SIG-M5 (cell line): ENCODE measurements at regions not wholly inside any gene's neighbourhood (a gene's known extent, or its start where the extent isn't known, plus 50 kb on each side); places are given as distances from the start of the nearest gene placed in this dataset.

Experiments used
- DNase-seq: peaks from one replicate; lab custom pipeline; 2025; lab: John Stamatoyannopoulos, UW

GRCh38 chr10:90975096-90975495, 54.2 kb upstream of the ANKRD1 start:
- no peak for DNase-seq

GRCh38 chr10:90977162-90977854, 56.4 kb upstream of the ANKRD1 start:
- DNase-seq: no peak

- DNase-seq: no peak
Measured at GRCh38 chr10:90977855-90978486, 57.1 kb upstream of the ANKRD1 start.

- DNase-seq: no peak
Measured at GRCh38 chr10:90982406-90983008, 61.6 kb upstream of the ANKRD1 start.

DNA sequence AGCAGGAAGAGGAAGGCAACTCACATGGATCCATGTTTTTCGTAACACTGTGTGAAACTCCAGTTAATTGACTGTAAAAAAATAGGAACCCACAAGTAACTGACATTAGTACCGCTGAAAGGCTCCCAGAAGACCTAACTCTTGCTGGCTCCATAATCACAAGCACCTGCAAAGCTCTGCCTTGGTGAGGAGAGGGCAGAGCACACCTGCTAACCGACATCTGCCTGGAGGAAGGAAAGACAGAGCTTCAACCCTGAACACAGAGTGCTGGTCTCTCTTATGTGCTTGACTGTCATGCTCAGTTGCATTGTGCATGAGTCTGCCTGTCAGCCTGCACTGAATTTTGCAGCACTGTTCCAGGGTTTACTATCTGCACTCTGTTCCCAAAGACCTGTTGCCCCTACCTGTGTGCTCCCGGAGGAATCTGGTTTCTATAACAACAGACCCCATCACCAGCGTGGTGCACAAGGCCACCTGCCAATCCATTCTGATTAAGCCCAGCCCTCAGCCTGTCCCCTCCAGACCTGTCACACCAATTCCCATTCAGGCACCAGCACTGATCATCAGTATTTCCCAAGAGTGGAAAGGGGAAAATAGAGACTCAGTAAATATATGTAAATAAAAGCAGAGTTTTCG, 63.1 kb upstream of the ANKRD1 start:
- no peak for DNase-seq

GRCh38 chr10:90984898-90985297, 64.0 kb upstream of the ANKRD1 start:
- no peak for DNase-seq

- DNase-seq: no peak
Measured at GRCh38 chr10:90985321-90985933, 64.5 kb upstream of the ANKRD1 start.

DNA sequence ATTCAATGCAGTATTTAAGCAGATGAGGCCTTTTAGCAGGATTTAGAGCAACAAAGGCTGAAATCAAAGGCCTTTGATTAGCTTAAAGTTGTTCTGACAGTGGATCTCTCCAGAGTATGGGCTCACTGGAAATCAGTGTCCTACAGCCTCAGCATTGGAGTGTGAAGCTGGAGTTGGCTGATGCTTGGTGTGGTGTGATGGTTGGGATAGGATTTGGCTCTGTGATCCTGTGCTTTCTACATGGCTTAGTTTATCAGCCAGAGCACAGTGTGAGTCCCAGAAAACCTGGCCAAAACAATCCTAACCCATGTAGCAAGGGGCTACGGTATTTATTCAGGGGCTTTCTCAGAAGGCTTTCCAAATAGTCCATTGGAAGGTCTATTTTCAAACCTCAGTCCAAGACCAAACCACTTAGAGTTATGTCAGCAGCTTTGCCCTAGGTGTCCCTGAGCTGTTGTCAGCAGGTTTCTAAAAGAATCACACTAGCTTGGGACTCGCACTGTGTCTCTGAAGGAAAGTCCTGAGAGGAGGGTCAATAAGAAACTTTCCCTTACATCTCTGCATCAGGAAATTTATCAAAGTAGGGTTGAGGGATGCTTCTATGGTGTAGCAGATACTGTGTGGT, 65.4 kb upstream of the ANKRD1 start:
- DNase-seq: no peak

DNA sequence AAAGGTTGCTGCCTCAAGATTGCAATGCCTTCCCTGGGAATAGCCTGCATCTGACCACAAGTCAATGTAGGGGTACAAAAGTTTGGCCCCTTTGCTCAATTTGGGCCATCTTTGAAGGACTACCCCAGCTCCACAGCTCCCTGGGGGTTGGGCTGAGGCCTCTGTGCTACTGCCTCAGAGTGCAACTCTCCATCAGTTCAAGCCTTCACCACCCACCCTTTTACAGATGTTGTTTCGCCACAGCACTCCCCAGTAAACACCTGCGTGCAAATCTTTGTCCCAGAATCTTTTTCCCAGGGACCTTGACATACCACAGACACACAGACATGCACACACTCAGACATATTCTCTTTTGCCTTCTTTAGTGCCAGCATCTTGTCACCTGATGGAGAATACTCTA, 66.0 kb upstream of the ANKRD1 start:
- no peak for DNase-seq

- no peak for DNase-seq
Measured at GRCh38 chr10:90987383-90987782, 66.5 kb upstream of the ANKRD1 start.

DNA sequence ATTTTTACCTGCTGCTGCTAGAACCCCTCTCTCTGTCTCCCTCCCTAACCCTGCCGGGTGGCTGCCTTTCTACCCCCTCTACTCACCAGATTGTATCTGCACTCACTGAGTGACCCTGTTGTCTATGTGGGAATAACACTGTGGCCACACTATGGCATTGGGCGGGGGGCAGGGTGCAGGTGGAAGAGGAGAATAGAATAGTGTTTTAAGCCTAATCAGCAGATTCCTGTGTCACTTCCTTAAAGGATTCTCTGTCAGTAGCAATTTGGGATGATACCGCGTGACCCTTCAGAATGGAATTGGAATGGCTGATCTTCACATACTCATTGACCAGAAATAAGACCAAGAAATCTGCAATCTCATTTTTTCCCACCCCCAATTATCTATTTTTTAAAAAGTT, 67.1 kb upstream of the ANKRD1 start:
- no peak for DNase-seq

- DNase-seq: no peak
Measured at GRCh38 chr10:90988802-90989201, 67.9 kb upstream of the ANKRD1 start.

- no peak for DNase-seq
Measured at GRCh38 chr10:90989378-90989777, 68.5 kb upstream of the ANKRD1 start.

GRCh38 chr10:90992462-90992861, 71.6 kb upstream of the ANKRD1 start:
- no peak for DNase-seq

- DNase-seq: no peak
Measured at GRCh38 chr10:90993340-90993739, 72.5 kb upstream of the ANKRD1 start.

DNA sequence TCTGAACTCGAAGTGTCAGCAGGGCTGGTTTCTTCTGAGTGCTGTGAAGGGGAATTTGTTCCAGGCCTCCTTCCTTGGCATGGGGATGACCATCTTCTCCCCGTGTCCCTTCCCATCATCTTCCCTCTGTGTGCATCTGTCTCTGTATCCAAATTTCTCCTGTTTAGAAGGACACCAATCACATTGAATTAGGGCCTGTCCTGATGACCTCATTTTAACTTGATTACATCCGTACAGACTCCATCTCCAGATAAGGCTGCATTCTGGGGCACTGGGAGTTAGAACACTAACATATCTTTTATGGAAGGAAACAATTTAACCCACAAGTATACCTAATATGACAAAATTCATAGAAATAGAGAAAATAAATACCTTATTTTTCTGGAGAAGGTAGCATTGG, 76.8 kb upstream of the ANKRD1 start:
- no peak for DNase-seq

GRCh38 chr10:90998733-90999511, 78.0 kb upstream of the ANKRD1 start:
- no peak for DNase-seq

DNA sequence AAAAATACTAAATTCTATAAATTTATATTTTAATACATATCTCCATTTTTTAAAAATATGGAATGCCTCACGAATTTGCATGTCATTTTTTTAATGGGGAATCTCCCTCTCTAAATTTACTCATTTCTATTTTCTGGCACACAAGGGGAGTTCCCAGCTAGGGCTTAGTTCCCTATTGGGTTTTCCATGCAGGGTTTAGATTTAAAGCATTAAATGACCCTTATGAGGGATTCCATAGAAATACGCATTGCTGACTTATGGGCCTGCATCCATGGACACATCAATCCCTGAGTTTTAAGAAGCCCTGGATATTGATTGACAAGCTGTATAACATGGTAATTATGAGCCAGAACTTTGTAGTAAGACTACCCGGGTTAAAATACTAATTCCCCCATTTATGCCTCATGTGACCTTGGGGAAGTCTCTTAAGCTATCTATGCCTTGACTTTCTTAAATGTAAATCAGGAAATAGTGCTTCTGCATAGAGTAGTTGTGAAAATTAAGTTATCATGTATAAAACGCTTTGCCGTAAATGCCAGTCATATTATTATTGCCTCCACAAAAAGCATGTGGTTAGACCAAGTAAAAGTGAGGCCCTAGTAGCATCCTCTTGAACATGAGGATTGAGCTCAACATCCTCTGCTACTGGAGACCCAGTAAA, 78.8 kb upstream of the ANKRD1 start:
- no peak for DNase-seq

- no peak for DNase-seq
Measured at GRCh38 chr10:91000470-91000869, 79.6 kb upstream of the ANKRD1 start.

DNA sequence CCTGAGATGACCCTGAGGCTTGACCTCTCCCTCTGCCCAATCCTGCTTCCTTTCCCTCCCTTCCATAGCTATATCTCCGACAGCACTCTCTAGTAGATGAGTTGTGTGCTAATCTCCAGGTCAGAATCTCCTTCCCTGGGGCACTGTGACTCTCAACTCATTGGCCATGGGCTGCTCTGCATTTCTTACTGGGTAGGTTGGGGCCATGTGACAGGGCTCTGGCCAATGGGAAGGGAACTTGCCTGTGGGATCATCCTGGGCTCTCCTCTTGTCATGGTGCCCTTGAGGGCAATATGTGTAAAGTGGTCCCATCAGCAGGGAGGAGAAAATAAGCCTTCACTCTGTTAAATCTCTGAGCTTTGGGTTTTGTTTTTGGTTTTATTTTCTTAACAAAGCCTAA, 80.1 kb upstream of the ANKRD1 start:
- DNase-seq: no peak

DNA sequence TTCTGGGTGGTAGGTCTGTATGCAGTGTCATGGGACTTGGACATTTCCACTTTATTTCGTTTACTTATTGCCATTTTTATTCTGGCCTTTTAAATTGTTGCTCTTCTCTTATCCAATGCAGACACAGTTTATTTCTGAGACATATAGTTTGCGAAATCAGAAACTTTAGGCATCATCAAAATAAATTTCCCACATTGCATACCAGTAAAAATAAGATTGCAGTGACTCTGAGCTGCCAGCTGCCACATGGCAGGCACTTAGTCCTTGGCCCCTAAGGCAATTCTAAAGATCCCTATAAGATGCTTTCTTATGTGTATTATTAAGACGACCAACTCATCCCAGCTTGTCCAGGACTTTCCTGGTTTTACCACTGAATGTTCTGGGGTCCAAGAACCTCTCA, 81.8 kb upstream of the ANKRD1 start:
- DNase-seq: no peak
